Naive thymus-derived CD4-positive, alpha-beta T cell (primary cell): ENCODE measurements at regions not wholly inside any gene's neighbourhood (a gene's known extent, or its start where the extent isn't known, plus 50 kb on each side); places are given as distances from the start of the nearest gene placed in this dataset.
A peak's percentile ranks its signal among the peaks of the same experiment; 100 is the strongest.
"Not testable (repeated sequence)": the region's sequence is repeated elsewhere in the genome, so short reads cannot be mapped to it uniquely, and the experiment has no call there.

Experiments
- ATAC-seq: fragments of 150-1000 bp; cut with Tn5 transposase; 2 replicates; pipeline ENCODE4 v1.10.0; 2021; ENCODE audit warnings: mild to moderate bottlenecking, moderate library complexity
- CTCF ChIA-PET: fragments of 350-600 bp; sonication (Branson Sonifier 250); formaldehyde crosslinking; loops from one replicate; lab custom pipeline; 2021; ENCODE audit warnings: antibody characterized with exemption; lab: Charles Lee
- POLR2A ChIA-PET: fragments of 350-600 bp; sonication (Branson Sonifier 250); formaldehyde crosslinking; loops from one replicate; lab custom pipeline; 2021; ENCODE audit warnings: antibody characterized with exemption, inconsistent platforms; lab: Charles Lee
- DNase-seq, 9 donors: peaks; one replicate each; pipeline versions ENCODE4 v3.0.0 to v3.0.0-alpha.2; 2020 to 2022; ENCODE audit warnings: mixed read lengths in 1 of 9
- H3K27ac ChIP-seq: one replicate; pipeline ENCODE4 v1.7.0; 2013; ENCODE audit warnings: mild to moderate bottlenecking, low read depth, low read length, moderate library complexity
- H3K27me3 ChIP-seq, 2 donors: one replicate each; pipeline ENCODE4 v1.7.0; 2013; ENCODE audit warnings: low read length in 2 of 2, mild to moderate bottlenecking in 2 of 2, moderate library complexity in 2 of 2; ENCODE audit not compliant: control insufficient read depth in 2 of 2, insufficient read depth in 2 of 2
- H3K36me3 ChIP-seq, 3 experiments: 1 replicate in 2 of 3; 2 replicates in 1 of 3; pipeline ENCODE4 v1.7.0; 2013; ENCODE audit warnings: low read length in 3 of 3, mild to moderate bottlenecking in 3 of 3, moderate library complexity in 1 of 3; ENCODE audit not compliant: insufficient read depth in 3 of 3, control insufficient read depth in 2 of 3
- H3K4me1 ChIP-seq, 2 donors: one replicate each; pipeline ENCODE4 v1.7.0; 2013; ENCODE audit warnings: low read length in 2 of 2, mild to moderate bottlenecking in 2 of 2, moderate library complexity in 1 of 2; ENCODE audit not compliant: control insufficient read depth in 2 of 2, insufficient read depth in 2 of 2
- H3K4me3 ChIP-seq: 2 replicates; pipeline ENCODE4 v1.7.0; 2013; ENCODE audit warnings: mild to moderate bottlenecking, low read length
- H3K9me3 ChIP-seq, 3 experiments: 1 replicate in 2 of 3; 2 replicates in 1 of 3; pipeline ENCODE4 v1.7.0; 2013; ENCODE audit warnings: low read length in 3 of 3; ENCODE audit not compliant: control insufficient read depth in 2 of 3
- H3K27ac Mint-ChIP-seq, 9 donors: one replicate each; pipeline ENCODE4 v1.8.0; 2020 to 2022; ENCODE audit warnings: mixed read lengths in 9 of 9, mild to moderate bottlenecking in 8 of 9, moderate library complexity in 5 of 9, inconsistent platforms in 2 of 9
- H3K27me3 Mint-ChIP-seq, 5 donors: one replicate each; pipeline ENCODE4 v1.8.0; 2021 to 2022; ENCODE audit warnings: mixed read lengths in 5 of 5, mild to moderate bottlenecking in 1 of 5
- H3K36me3 Mint-ChIP-seq, 5 donors: one replicate each; pipeline ENCODE4 v1.8.0; 2020 to 2022; ENCODE audit warnings: mixed read lengths in 5 of 5, mild to moderate bottlenecking in 3 of 5, inconsistent platforms in 1 of 5
- H3K4me1 Mint-ChIP-seq, 7 donors: one replicate each; pipeline ENCODE4 v1.8.0; 2020 to 2022; ENCODE audit warnings: mixed read lengths in 7 of 7, mild to moderate bottlenecking in 3 of 7, inconsistent platforms in 1 of 7
- H3K4me3 Mint-ChIP-seq, 10 donors: one replicate each; pipeline ENCODE4 v1.8.0; 2020 to 2022; ENCODE audit warnings: mild to moderate bottlenecking in 10 of 10, mixed read lengths in 10 of 10, moderate library complexity in 6 of 10, inconsistent platforms in 2 of 10
- H3K9me3 Mint-ChIP-seq, 11 donors: one replicate each; pipeline ENCODE4 v1.8.0; 2020 to 2022; ENCODE audit warnings: mixed read lengths in 11 of 11, mild to moderate bottlenecking in 4 of 11, inconsistent platforms in 1 of 11, moderate library complexity in 1 of 11
- intact Hi-C, 2 donors: fragments of 100-400 bp; cut with micrococcal nuclease; formaldehyde crosslinking; loops; one replicate each; pipeline ENCODE4 v1.15.1; 2023

- H3K27me3 ChIP-seq, intact Hi-C loops, ATAC-seq, H3K36me3 ChIP-seq, POLR2A ChIA-PET, H3K9me3 Mint-ChIP-seq, H3K4me3 ChIP-seq, H3K9me3 ChIP-seq, H3K36me3 Mint-ChIP-seq, H3K4me1 ChIP-seq, H3K27ac ChIP-seq, CTCF ChIA-PET: not testable (repeated sequence)
- DNase-seq, result peak in 1 of 9 donors; percentile 4
- peak overlapping the region in 8 of 10 donors; percentile 21 to 49 (median 34) for H3K4me3 Mint-ChIP-seq
- H3K4me1 Mint-ChIP-seq, result peaks cover 0 to 26% (median 8%) of the 10 kb centered on the region in 7 donors
- H3K27me3 Mint-ChIP-seq, result peaks cover 7 to 13% (median 12%) of the 10 kb centered on the region in 5 donors
- peak overlapping the region in 5 of 9 donors; percentile 3 to 44 (median 5) for H3K27ac Mint-ChIP-seq
Measured at GRCh38 chr12:76971216-76971879, 92.5 kb upstream of the CSRP2 start.

- Histone ChIP-seq H3K36me3 (no peaks in the 10 kb centered on the region), H3K27ac (no peak overlapping the region), H3K9me3 (no peaks in the 10 kb centered on the region), H3K4me3 (no peak overlapping the region), H3K27me3 (no peaks in the 10 kb centered on the region), H3K4me1 (no peaks in the 10 kb centered on the region)
- H3K4me3 Mint-ChIP-seq, result no peak overlapping the region
- ChIA-PET POLR2A (no interaction called here), CTCF (interaction anchor here (0.5 kb wide), 1 partner anchor 13 kb away, joined by 3 read pairs; no protein-coding TSS in a partner anchor)
- no peak for ATAC-seq
- no peak for DNase-seq
- peaks cover 0 to 13% (median 9%) of the 10 kb centered on the region in 5 donors for H3K27me3 Mint-ChIP-seq
- H3K27ac Mint-ChIP-seq, result no peak overlapping the region
- intact Hi-C loops, result no loop called here
- peaks cover 0 to 17% (median 8%) of the 10 kb centered on the region in 7 donors for H3K4me1 Mint-ChIP-seq
- peaks cover 0 to 9% (median 0%) of the 10 kb centered on the region in 11 donors for H3K9me3 Mint-ChIP-seq
- H3K36me3 Mint-ChIP-seq, result peaks cover 0 to 3% (median 0%) of the 10 kb centered on the region in 5 donors
Measured at GRCh38 chr12:76967181-76967885, 88.5 kb upstream of the CSRP2 start.

GRCh38 chr12:76964784-76965571 lies 86.2 kb upstream of the CSRP2 start:
- intact Hi-C loops, result no loop called here
- H3K27me3 Mint-ChIP-seq, result peaks cover 0 to 17% (median 12%) of the 10 kb centered on the region in 5 donors
- peaks cover 0 to 9% (median 0%) of the 10 kb centered on the region in 11 donors for H3K9me3 Mint-ChIP-seq
- H3K9me3 ChIP-seq, result no peaks in the 10 kb centered on the region
- ATAC-seq (no peak), DNase-seq (no peak)
- H3K4me1 Mint-ChIP-seq, result no peaks in the 10 kb centered on the region
- no peak overlapping the region for H3K4me3 ChIP-seq
- H3K4me1 ChIP-seq, result no peaks in the 10 kb centered on the region
- no peak overlapping the region for H3K27ac Mint-ChIP-seq
- no peaks in the 10 kb centered on the region for H3K27me3 ChIP-seq
- no peak overlapping the region for H3K4me3 Mint-ChIP-seq
- H3K36me3 Mint-ChIP-seq, result peaks cover 0 to 3% (median 0%) of the 10 kb centered on the region in 5 donors
- no peak overlapping the region for H3K27ac ChIP-seq
- ChIA-PET CTCF (no interaction called here), POLR2A (no interaction called here)
- H3K36me3 ChIP-seq, result no peaks in the 10 kb centered on the region

GRCh38 chr12:76962099-76962498 lies 83.3 kb upstream of the CSRP2 start:
- intact Hi-C loops, result no loop called here
- no peak for ATAC-seq

GRCh38 chr12:76957301-76957700 lies 78.5 kb upstream of the CSRP2 start:
- no peak for ATAC-seq
- H3K9me3 ChIP-seq, result no peaks in the 10 kb centered on the region
- H3K4me1 Mint-ChIP-seq, result no peaks in the 10 kb centered on the region
- H3K36me3 ChIP-seq, result no peaks in the 10 kb centered on the region
- H3K27ac Mint-ChIP-seq, result no peak overlapping the region
- POLR2A ChIA-PET, result no interaction called here
- no peak overlapping the region for H3K27ac ChIP-seq
- DNase-seq, result no peak
- intact Hi-C loops, result no loop called here
- H3K9me3 Mint-ChIP-seq, result no peaks in the 10 kb centered on the region
- no peak overlapping the region for H3K4me3 ChIP-seq
- CTCF ChIA-PET, result interaction anchor here (0.6 kb wide), 1 partner anchor 846 kb away, joined by 3 read pairs; no protein-coding TSS in a partner anchor
- H3K27me3 ChIP-seq, result no peaks in the 10 kb centered on the region
- H3K27me3 Mint-ChIP-seq, result peaks cover 7 to 15% (median 14%) of the 10 kb centered on the region in 5 donors
- H3K4me3 Mint-ChIP-seq, result no peak overlapping the region
- no peaks in the 10 kb centered on the region for H3K36me3 Mint-ChIP-seq
- no peaks in the 10 kb centered on the region for H3K4me1 ChIP-seq

More at GRCh38 chr12:76962099-76962498, 83.3 kb upstream of the CSRP2 start:
- no peaks in the 10 kb centered on the region for H3K4me1 Mint-ChIP-seq
- no peaks in the 10 kb centered on the region for H3K9me3 Mint-ChIP-seq
- Histone ChIP-seq H3K4me3 (no peak overlapping the region), H3K27me3 (no peaks in the 10 kb centered on the region), H3K4me1 (no peaks in the 10 kb centered on the region), H3K9me3 (no peaks in the 10 kb centered on the region), H3K36me3 (no peaks in the 10 kb centered on the region), H3K27ac (no peak overlapping the region)
- H3K27me3 Mint-ChIP-seq, result peaks cover 0 to 17% (median 12%) of the 10 kb centered on the region in 5 donors
- DNase-seq, result no peak
- no peak overlapping the region for H3K27ac Mint-ChIP-seq
- POLR2A ChIA-PET, result no interaction called here
- CTCF ChIA-PET, result no interaction called here
- H3K4me3 Mint-ChIP-seq, result no peak overlapping the region
- no peaks in the 10 kb centered on the region for H3K36me3 Mint-ChIP-seq

GRCh38 chr12:76952995-76953394 lies 74.2 kb upstream of the CSRP2 start:
- H3K36me3 ChIP-seq, result no peaks in the 10 kb centered on the region
- Mint-ChIP-seq H3K4me1 (no peaks in the 10 kb centered on the region), H3K27ac (no peak overlapping the region), H3K27me3 (peaks cover 8 to 34% (median 24%) of the 10 kb centered on the region in 5 donors), H3K36me3 (no peaks in the 10 kb centered on the region), H3K9me3 (no peaks in the 10 kb centered on the region), H3K4me3 (no peak overlapping the region)
- ChIA-PET CTCF (no interaction called here), POLR2A (no interaction called here)
- DNase-seq (no peak), ATAC-seq (no peak)
- no peak overlapping the region for H3K4me3 ChIP-seq
- intact Hi-C loops, result no loop called here
- H3K27me3 ChIP-seq, result no peaks in the 10 kb centered on the region
- H3K4me1 ChIP-seq, result no peaks in the 10 kb centered on the region
- no peaks in the 10 kb centered on the region for H3K9me3 ChIP-seq
- no peak overlapping the region for H3K27ac ChIP-seq
